LNCaP clone FGC (cell line): ENCODE measurements at regions not wholly inside any gene's neighbourhood (a gene's known extent, or its start where the extent isn't known, plus 50 kb on each side); places are given as distances from the start of the nearest gene placed in this dataset.

ENCODE experiments used
- DNase-seq: peaks from one replicate; pipeline ENCODE4 v3.0.0-alpha.2; 2011; ENCODE audit warnings: low read depth
- H3K4me3 ChIP-seq: 2 replicates; pipeline ENCODE4 v1.5.1; 2011; ENCODE audit warnings: mild to moderate bottlenecking, low read depth, low read length, control low read depth
- TF ChIP-seq, protein P1 (sequence below): IDR thresholded peaks from 2 replicates; pipeline ENCODE4 v1.5.1; 2012; ENCODE audit warnings: mild to moderate bottlenecking; ENCODE audit not compliant: control insufficient read depth, insufficient read depth; ENCODE audit errors: extremely low read depth

GRCh38 chr6:6461138-6461537 is 127.4 kb upstream of the LY86 start:
- TF ChIP-seq, protein P1, sequence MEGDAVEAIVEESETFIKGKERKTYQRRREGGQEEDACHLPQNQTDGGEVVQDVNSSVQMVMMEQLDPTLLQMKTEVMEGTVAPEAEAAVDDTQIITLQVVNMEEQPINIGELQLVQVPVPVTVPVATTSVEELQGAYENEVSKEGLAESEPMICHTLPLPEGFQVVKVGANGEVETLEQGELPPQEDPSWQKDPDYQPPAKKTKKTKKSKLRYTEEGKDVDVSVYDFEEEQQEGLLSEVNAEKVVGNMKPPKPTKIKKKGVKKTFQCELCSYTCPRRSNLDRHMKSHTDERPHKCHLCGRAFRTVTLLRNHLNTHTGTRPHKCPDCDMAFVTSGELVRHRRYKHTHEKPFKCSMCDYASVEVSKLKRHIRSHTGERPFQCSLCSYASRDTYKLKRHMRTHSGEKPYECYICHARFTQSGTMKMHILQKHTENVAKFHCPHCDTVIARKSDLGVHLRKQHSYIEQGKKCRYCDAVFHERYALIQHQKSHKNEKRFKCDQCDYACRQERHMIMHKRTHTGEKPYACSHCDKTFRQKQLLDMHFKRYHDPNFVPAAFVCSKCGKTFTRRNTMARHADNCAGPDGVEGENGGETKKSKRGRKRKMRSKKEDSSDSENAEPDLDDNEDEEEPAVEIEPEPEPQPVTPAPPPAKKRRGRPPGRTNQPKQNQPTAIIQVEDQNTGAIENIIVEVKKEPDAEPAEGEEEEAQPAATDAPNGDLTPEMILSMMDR = no peak
- no peak overlapping the region for H3K4me3 ChIP-seq
- DNase-seq = no peak

DNA sequence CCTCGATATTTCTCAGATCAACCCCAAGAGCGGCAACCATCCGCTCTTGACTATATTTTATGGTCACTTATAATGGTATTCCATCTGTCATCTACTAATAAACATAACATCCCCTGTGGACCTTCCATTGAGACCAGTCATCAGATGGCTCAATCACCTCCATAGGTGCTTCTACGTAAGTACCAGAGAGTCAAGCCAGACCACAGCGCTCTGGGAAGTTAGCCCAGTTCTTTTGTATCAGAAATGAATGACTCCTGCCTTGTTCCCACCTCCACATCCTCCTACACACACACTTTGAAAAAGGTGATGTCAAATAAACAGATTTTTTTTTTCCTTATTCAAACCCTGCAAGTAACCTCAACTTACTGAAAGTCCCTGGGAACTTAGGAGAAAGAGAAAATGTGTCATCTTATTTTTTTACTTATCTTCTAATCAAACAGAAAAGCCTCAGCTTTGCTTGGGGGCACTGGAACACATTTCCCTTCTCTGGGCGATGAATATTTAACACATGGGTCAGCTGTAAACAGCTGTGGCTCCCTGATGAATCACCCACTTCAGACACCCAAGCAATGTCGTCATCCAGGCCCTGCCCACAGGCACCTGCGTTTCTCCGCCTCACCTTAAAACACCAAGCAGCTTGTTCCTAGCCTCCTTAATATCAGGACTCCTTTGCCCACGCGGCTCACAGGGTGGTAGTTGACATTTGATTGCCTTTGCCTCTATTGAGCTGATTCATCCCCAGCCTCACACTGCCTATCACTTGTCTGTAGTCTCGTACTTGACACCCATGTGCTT is 121.4 kb upstream of the LY86 start:
- DNase-seq = no peak
- H3K4me3 ChIP-seq = no peak overlapping the region
- TF ChIP-seq, protein P1 = no peak

- H3K4me3 ChIP-seq = no peak overlapping the region
- DNase-seq = no peak
- TF ChIP-seq, protein P1 = no peak
Observed at GRCh38 chr6:6469074-6469473, 119.4 kb upstream of the LY86 start.

GRCh38 chr6:6470123-6470522 is 118.4 kb upstream of the LY86 start:
- no peak overlapping the region for H3K4me3 ChIP-seq
- DNase-seq = no peak
- TF ChIP-seq, protein P1 = no peak

- TF ChIP-seq, protein P1 = no peak
Observed at GRCh38 chr6:6471276-6471675, 117.2 kb upstream of the LY86 start.

GRCh38 chr6:6474170-6474920 is 114.2 kb upstream of the LY86 start:
- no peak for DNase-seq
- no peak overlapping the region for H3K4me3 ChIP-seq
- TF ChIP-seq, protein P1 = no peak

More at GRCh38 chr6:6471276-6471675, 117.2 kb upstream of the LY86 start:
- DNase-seq = no peak
- no peak overlapping the region for H3K4me3 ChIP-seq
